K562 (cell line): ENCODE measurements at regions not wholly inside any gene's neighbourhood (a gene's known extent, or its start where the extent isn't known, plus 50 kb on each side); places are given as distances from the start of the nearest gene placed in this dataset.

Source experiments
- CBX2 ChIP-seq: fragments of 200-600 bp; sonication (generic); IDR thresholded peaks from one replicate; pipeline ENCODE4 v1.6.1; 2012; ENCODE audit warnings: mild to moderate bottlenecking, low read length, inconsistent platforms; ENCODE audit not compliant: insufficient read depth, poor library complexity, severe bottlenecking
- EP300 ChIP-seq: IDR thresholded peaks from 2 replicates; pipeline ENCODE4 v1.6.1; 2012; ENCODE audit warnings: low read length, improper control_type of control experiment
- NFIC ChIP-seq: fragments of 450-650 bp; IDR thresholded peaks from 2 replicates; pipeline ENCODE4 v1.6.1; 2017; ENCODE audit warnings: mild to moderate bottlenecking, inconsistent platforms
- TAL1 ChIP-seq: fragments of 450-650 bp; IDR thresholded peaks from 2 replicates; pipeline ENCODE4 v1.6.1; 2016; ENCODE audit warnings: mild to moderate bottlenecking
- VEZF1 ChIP-seq: fragments of 200-800 bp; sonication (Bioruptor generic); IDR thresholded peaks from 2 replicates; pipeline ENCODE4 v1.6.1; 2017; ENCODE audit warnings: missing genetic modification characterization, missing compliant biosample characterization
- ZNF23 ChIP-seq: fragments of 250-450 bp; sonication (Bioruptor Pico); IDR thresholded peaks from 2 replicates; pipeline ENCODE4 v1.4.0; 2020; ENCODE audit warnings: mild to moderate bottlenecking
- TF ChIP-seq, protein P1 (sequence below): fragments of 450-650 bp; IDR thresholded peaks from 2 replicates; pipeline ENCODE4 v1.7.1; 2018; ENCODE audit warnings: mild to moderate bottlenecking, low read depth; ENCODE audit not compliant: partially characterized antibody
- TF ChIP-seq, protein P2 (sequence below), 2 experiments: fragments of 450-650 bp in 1 of 2; sonication (generic) in 1 of 2; formaldehyde crosslinking in 1 of 2; IDR thresholded peaks; 2 replicates each; pipeline versions ENCODE4 v1.7.1 to v1.9.0; 2016 to 2022; ENCODE audit warnings: inconsistent platforms in 1 of 2, mild to moderate bottlenecking in 1 of 2, missing genetic modification reagents in 1 of 2
- TF ChIP-seq, protein P3 (sequence below): fragments of 450-650 bp; IDR thresholded peaks from 2 replicates; pipeline ENCODE4 v1.6.1; 2016
- TF ChIP-seq, protein P4 (sequence below): fragments of 450-650 bp; formaldehyde crosslinking; IDR thresholded peaks from 2 replicates; pipeline ENCODE4 v1.4.0; 2020; ENCODE audit warnings: mild to moderate bottlenecking, mixed read lengths

DNA sequence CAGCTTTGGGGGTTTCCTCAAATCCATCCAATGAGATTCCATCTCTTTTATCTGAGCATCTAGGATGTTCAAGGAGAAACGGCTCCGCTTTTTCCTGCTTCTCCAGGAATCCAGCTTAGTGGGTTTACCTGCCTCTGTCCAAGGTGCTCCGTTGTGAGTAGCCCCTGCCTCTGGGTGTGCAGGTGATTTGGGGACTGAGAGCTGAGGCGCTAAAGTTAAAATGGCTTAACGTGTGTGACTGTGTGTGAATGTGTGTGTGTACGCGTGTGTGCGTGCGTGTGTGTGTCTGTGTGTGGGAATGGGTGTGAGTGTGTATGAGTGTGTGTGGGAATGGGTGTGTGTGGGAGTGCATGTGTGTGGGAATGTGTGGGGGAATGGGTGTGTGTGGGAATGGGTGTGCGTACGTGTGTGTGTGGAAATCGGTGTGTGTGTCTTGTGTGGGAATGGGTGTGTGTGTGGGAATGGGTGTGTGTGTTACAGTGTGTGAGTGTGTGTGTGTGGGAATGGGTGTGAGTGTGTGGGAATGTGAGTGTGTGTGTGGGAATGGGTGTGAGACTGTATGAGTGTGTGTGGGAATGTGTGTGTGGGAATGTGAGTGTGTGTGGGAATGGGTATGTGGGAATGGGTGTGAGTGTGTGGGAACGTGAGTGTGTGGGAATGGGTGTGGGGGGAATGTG is 90.2 kb upstream of the INSIG1 start (continued):
- TF ChIP-seq, protein P1, sequence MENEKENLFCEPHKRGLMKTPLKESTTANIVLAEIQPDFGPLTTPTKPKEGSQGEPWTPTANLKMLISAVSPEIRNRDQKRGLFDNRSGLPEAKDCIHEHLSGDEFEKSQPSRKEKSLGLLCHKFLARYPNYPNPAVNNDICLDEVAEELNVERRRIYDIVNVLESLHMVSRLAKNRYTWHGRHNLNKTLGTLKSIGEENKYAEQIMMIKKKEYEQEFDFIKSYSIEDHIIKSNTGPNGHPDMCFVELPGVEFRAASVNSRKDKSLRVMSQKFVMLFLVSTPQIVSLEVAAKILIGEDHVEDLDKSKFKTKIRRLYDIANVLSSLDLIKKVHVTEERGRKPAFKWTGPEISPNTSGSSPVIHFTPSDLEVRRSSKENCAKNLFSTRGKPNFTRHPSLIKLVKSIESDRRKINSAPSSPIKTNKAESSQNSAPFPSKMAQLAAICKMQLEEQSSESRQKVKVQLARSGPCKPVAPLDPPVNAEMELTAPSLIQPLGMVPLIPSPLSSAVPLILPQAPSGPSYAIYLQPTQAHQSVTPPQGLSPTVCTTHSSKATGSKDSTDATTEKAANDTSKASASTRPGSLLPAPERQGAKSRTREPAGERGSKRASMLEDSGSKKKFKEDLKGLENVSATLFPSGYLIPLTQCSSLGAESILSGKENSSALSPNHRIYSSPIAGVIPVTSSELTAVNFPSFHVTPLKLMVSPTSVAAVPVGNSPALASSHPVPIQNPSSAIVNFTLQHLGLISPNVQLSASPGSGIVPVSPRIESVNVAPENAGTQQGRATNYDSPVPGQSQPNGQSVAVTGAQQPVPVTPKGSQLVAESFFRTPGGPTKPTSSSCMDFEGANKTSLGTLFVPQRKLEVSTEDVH: no peak
- TF ChIP-seq EP300 (no peak), VEZF1 (CRISPR knock-in tag) (no peak), NFIC (0 out of 2 replicates have a peak, but pooled peaks have one; percentile 5), TAL1 (no peak), CBX2 (no peak), ZNF23 (no peak)
- TF ChIP-seq, protein P2, sequence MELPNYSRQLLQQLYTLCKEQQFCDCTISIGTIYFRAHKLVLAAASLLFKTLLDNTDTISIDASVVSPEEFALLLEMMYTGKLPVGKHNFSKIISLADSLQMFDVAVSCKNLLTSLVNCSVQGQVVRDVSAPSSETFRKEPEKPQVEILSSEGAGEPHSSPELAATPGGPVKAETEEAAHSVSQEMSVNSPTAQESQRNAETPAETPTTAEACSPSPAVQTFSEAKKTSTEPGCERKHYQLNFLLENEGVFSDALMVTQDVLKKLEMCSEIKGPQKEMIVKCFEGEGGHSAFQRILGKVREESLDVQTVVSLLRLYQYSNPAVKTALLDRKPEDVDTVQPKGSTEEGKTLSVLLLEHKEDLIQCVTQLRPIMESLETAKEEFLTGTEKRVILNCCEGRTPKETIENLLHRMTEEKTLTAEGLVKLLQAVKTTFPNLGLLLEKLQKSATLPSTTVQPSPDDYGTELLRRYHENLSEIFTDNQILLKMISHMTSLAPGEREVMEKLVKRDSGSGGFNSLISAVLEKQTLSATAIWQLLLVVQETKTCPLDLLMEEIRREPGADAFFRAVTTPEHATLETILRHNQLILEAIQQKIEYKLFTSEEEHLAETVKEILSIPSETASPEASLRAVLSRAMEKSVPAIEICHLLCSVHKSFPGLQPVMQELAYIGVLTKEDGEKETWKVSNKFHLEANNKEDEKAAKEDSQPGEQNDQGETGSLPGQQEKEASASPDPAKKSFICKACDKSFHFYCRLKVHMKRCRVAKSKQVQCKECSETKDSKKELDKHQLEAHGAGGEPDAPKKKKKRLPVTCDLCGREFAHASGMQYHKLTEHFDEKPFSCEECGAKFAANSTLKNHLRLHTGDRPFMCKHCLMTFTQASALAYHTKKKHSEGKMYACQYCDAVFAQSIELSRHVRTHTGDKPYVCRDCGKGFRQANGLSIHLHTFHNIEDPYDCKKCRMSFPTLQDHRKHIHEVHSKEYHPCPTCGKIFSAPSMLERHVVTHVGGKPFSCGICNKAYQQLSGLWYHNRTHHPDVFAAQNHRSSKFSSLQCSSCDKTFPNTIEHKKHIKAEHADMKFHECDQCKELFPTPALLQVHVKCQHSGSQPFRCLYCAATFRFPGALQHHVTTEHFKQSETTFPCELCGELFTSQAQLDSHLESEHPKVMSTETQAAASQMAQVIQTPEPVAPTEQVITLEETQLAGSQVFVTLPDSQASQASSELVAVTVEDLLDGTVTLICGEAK (IDR thresholded peaks at IDR 0.05): no peak
- TF ChIP-seq, protein P2 (CRISPR knock-in tag; IDR thresholded peaks at IDR 0.05): no peak
- TF ChIP-seq, protein P3, sequence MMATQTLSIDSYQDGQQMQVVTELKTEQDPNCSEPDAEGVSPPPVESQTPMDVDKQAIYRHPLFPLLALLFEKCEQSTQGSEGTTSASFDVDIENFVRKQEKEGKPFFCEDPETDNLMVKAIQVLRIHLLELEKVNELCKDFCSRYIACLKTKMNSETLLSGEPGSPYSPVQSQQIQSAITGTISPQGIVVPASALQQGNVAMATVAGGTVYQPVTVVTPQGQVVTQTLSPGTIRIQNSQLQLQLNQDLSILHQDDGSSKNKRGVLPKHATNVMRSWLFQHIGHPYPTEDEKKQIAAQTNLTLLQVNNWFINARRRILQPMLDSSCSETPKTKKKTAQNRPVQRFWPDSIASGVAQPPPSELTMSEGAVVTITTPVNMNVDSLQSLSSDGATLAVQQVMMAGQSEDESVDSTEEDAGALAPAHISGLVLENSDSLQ: no peak
- TF ChIP-seq, protein P4, sequence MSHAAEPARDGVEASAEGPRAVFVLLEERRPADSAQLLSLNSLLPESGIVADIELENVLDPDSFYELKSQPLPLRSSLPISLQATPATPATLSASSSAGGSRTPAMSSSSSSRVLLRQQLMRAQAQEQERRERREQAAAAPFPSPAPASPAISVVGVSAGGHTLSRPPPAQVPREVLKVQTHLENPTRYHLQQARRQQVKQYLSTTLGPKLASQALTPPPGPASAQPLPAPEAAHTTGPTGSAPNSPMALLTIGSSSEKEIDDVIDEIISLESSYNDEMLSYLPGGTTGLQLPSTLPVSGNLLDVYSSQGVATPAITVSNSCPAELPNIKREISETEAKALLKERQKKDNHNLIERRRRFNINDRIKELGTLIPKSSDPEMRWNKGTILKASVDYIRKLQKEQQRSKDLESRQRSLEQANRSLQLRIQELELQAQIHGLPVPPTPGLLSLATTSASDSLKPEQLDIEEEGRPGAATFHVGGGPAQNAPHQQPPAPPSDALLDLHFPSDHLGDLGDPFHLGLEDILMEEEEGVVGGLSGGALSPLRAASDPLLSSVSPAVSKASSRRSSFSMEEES (CRISPR knock-in tag): no peak
